Astrocyte (in vitro differentiated cells and primary cell): ENCODE measurements at regions not wholly inside any gene's neighbourhood (a gene's known extent, or its start where the extent isn't known, plus 50 kb on each side); places are given as distances from the start of the nearest gene placed in this dataset.

ENCODE experiments used
- EZH2 ChIP-seq: IDR thresholded peaks from 2 replicates; pipeline ENCODE4 v1.6.1; 2012; ENCODE audit warnings: mild to moderate bottlenecking, low read length, inconsistent platforms; ENCODE audit not compliant: insufficient read depth
- TF ChIP-seq, protein P1 (sequence below): IDR thresholded peaks from 2 replicates; pipeline ENCODE4 v1.5.1; 2011; ENCODE audit warnings: low read depth, mild to moderate bottlenecking, inconsistent platforms, low read length, moderate library complexity; ENCODE audit not compliant: insufficient read depth

DNA sequence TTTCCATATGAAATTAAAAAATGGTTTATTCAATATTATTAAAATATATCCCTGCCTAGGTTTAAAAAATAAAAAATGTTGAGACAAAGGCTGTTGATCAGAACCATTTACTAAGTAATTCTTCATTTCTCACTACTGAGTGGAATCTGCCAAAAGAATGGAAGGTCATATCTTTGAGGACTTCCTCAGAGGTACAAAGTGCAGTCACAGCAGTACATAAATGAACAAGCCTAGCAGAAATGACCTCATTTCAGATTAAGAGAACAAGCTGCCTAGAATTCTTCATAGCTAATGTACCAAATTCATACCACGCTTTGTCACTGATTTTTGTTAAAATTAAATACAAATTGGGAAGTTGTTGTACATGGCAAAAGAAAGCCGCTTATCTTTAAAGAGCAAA is 318.9 kb upstream of the TFPI start:
- TF ChIP-seq, protein P1, sequence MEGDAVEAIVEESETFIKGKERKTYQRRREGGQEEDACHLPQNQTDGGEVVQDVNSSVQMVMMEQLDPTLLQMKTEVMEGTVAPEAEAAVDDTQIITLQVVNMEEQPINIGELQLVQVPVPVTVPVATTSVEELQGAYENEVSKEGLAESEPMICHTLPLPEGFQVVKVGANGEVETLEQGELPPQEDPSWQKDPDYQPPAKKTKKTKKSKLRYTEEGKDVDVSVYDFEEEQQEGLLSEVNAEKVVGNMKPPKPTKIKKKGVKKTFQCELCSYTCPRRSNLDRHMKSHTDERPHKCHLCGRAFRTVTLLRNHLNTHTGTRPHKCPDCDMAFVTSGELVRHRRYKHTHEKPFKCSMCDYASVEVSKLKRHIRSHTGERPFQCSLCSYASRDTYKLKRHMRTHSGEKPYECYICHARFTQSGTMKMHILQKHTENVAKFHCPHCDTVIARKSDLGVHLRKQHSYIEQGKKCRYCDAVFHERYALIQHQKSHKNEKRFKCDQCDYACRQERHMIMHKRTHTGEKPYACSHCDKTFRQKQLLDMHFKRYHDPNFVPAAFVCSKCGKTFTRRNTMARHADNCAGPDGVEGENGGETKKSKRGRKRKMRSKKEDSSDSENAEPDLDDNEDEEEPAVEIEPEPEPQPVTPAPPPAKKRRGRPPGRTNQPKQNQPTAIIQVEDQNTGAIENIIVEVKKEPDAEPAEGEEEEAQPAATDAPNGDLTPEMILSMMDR = no peak
- no peak for TF ChIP-seq EZH2
